Dendritic cell treated with granulocyte-macrophage colony-stimulating factor and Interleukin-4, amounts not matched to agents 40 ng/mL and 50 ng/mL, for 4 days (primary cell): ENCODE measurements at regions not wholly inside any gene's neighbourhood (a gene's known extent, or its start where the extent isn't known, plus 50 kb on each side); places are given as distances from the start of the nearest gene placed in this dataset.
"Not testable (repeated sequence)": the region's sequence is repeated elsewhere in the genome, so short reads cannot be mapped to it uniquely, and the experiment has no call there.

ENCODE experiments used
- H3K27ac Mint-ChIP-seq: one replicate; pipeline ENCODE4 v1.8.0; 2022; ENCODE audit warnings: mild to moderate bottlenecking, mixed read lengths
- H3K27me3 Mint-ChIP-seq: one replicate; pipeline ENCODE4 v1.8.0; 2022; ENCODE audit warnings: mild to moderate bottlenecking, mixed read lengths
- H3K36me3 Mint-ChIP-seq: one replicate; pipeline ENCODE4 v1.8.0; 2022; ENCODE audit warnings: low read depth, mixed read lengths
- H3K4me1 Mint-ChIP-seq: one replicate; pipeline ENCODE4 v1.8.0; 2022; ENCODE audit warnings: low read depth, mixed read lengths
- H3K4me3 Mint-ChIP-seq: one replicate; pipeline ENCODE4 v1.8.0; 2022; ENCODE audit warnings: mild to moderate bottlenecking, moderate library complexity, mixed read lengths
- H3K9me3 Mint-ChIP-seq: one replicate; pipeline ENCODE4 v1.8.0; 2022; ENCODE audit warnings: mixed read lengths
- intact Hi-C: fragments of 100-400 bp; cut with micrococcal nuclease; formaldehyde crosslinking; loops from one replicate; pipeline ENCODE4 v1.15.0; 2022

DNA sequence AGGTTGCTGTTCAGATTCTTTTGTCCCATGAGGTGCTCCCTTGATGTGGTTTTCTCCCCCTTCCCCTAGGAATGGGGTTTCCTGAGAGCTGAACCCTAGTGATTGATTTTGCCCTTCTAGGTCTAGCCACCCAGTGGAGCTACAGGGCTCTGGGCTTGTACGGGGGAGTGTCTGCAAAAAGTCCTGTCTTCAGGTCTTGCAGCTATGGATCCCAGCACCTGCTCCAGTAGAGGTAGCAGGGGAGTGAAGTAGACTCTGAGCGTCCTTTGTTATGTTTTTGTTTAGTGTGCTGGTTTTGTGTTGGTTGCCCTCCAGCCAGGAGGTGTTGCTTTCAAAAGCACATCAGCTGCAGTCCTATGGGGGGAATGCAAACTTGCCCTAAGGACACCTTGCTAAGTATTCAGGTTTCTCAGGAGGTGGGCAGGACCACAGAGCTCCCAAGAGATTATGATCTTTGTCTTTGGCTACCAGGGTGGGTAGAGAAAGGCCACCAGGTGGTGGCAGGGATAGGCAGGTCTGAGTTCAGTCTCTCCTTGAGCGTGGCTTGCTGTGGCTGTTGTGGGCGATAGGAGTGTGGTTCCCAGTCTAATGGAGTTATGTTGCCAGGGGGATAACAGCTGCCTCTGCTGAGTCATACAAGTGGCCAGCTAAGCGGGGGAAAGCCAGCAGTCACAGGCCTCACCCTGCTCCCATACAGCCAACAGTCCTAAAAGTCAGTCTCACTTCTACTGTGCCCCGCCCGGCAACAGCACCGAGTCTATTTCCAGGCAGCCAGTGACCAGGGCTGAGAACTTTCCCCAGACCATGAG is 92.4 kb upstream of the JCAD start:
- H3K4me3 Mint-ChIP-seq = no peak overlapping the region
- peaks cover 16% of the 10 kb centered on the region for H3K9me3 Mint-ChIP-seq
- H3K27me3 Mint-ChIP-seq = no peaks in the 10 kb centered on the region
- intact Hi-C loops = no loop called here
- H3K36me3 Mint-ChIP-seq = no peaks in the 10 kb centered on the region
- peaks cover 7% of the 10 kb centered on the region for H3K4me1 Mint-ChIP-seq
- H3K27ac Mint-ChIP-seq = peak overlapping the region; percentile 74

DNA sequence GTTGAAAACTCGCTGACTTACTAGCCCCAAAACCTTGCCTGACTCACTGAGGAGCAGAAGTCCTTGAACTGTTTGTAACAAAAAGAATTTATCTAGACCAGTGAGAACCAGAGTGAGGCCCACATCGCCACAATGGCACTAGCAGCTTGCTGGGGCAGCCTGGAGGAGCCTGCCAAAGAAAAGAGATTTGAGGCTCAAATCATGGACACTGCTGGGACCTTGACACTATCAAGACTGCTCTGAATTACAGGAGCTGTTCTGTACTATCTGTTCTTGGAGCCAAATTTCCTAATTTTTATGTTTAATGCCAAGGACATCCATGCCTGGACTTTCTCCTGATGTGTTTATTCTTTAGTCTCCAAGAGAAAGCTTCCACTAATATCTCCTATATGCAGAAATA is 82.0 kb upstream of the JCAD start:
- Mint-ChIP-seq H3K27ac (no peak overlapping the region), H3K36me3 (no peaks in the 10 kb centered on the region), H3K4me1 (no peaks in the 10 kb centered on the region), H3K4me3 (no peak overlapping the region), H3K27me3 (no peaks in the 10 kb centered on the region), H3K9me3 (peaks cover 18% of the 10 kb centered on the region)
- intact Hi-C loops = no loop called here

DNA sequence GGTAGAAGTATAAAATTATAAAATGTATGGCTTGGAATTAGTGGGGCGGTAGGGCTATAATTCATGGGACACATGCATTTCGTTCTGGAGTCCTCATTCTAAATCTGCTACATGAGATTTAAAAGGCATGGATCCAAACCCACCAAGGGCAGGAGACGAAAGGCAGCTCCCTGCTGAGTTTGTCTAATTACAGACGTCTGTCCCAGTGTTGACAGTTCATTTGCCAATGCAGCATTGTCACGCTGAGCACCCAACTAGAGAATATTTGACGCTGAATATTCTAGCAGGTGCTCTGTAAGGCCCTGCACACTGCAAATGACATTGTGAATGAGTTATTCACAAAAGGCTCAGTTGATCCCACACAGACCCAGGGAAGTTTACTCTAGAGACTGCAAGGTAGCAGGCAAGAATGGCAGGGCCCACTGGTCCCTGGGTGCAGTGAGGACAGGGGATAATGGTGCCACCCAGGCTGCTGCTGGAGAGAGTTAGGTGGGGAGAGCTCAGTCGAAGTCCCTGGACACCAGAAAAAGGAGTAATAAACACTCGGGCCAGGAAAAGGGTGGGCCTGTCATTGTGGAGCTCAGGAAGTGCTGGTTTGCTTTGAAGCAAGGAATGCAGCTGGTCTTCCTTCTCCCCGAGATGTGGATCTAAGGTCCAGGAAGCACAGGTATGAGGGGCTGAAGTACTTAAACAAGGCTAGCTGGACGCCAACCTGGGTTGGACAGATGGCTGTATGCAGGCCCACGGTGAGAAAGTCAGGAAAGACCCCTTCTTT is 75.0 kb upstream of the JCAD start:
- intact Hi-C loops = no loop called here
- H3K9me3 Mint-ChIP-seq = no peaks in the 10 kb centered on the region
- no peaks in the 10 kb centered on the region for H3K4me1 Mint-ChIP-seq
- no peaks in the 10 kb centered on the region for H3K36me3 Mint-ChIP-seq
- no peak overlapping the region for H3K27ac Mint-ChIP-seq
- H3K4me3 Mint-ChIP-seq = no peak overlapping the region
- no peaks in the 10 kb centered on the region for H3K27me3 Mint-ChIP-seq

DNA sequence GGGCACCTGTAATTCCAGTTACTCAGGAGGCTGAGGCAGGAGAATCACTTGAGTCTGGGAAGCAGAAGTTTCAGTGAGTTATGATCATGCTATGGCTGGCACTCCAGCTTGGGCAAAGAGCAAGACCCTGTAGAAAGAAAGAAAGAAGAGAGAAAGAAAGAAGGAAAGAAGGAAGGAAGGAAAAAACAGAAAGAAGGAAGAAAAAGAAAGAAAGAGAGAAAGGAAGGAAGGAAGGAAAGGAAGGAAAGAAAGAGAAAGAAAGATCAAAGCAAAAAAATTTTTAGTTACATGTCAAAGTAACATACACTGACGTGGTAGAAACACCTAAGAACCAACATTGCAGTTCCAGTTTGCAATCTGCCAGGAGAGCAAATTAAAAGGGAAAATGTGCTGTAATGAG is 73.8 kb upstream of the JCAD start:
- Mint-ChIP-seq H3K4me1 (no peaks in the 10 kb centered on the region), H3K27me3 (no peaks in the 10 kb centered on the region), H3K27ac (no peak overlapping the region), H3K36me3 (no peaks in the 10 kb centered on the region), H3K4me3 (no peak overlapping the region), H3K9me3 (no peaks in the 10 kb centered on the region)
- intact Hi-C loops = no loop called here

DNA sequence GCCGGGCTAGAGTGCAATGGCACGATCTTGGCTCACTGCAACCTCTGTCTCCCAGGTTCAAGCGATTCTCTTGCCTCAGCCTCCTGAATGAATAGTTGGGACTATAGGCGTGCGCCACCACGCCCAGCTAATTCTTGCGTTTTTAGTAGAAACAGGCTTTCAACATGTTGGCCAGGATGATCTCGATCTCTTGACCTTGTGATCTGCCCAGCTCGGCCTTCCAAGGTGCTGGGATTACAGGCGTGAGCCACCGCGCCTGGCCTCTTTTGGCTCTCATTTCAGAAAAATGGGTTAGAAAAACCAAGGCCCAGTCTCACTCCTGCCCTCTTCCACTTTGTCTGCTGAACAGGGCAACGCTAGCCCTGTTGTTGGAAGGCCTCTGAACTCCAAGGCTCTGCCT is 72.0 kb upstream of the JCAD start:
- not testable (repeated sequence) for H3K36me3 Mint-ChIP-seq, H3K4me3 Mint-ChIP-seq

DNA sequence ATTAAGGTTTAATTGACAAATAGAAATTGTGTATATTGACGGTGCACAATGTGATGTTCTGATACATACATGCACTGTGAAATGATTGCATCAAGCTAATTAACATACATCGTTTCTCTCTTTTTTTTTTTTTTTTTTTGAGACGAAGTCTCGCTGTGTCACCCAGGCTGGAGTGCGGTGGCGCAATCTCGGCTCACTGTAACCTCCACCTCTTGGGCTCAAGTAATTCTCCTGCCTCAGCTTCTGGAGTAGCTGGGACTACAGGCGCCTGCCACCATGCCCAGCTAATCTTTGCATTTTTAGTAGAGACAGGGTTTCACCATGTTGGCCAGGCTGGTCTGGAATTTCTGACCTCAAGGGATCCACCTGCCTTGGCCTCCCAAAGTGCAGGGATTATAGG is 69.9 kb upstream of the JCAD start:
- H3K4me1 Mint-ChIP-seq, H3K36me3 Mint-ChIP-seq, intact Hi-C loops, H3K4me3 Mint-ChIP-seq, H3K27ac Mint-ChIP-seq, H3K9me3 Mint-ChIP-seq, H3K27me3 Mint-ChIP-seq: not testable (repeated sequence)

More for the DNA sequence above, 72.0 kb upstream of the JCAD start:
- H3K27ac Mint-ChIP-seq, H3K4me1 Mint-ChIP-seq, H3K27me3 Mint-ChIP-seq, intact Hi-C loops, H3K9me3 Mint-ChIP-seq: not testable (repeated sequence)

DNA sequence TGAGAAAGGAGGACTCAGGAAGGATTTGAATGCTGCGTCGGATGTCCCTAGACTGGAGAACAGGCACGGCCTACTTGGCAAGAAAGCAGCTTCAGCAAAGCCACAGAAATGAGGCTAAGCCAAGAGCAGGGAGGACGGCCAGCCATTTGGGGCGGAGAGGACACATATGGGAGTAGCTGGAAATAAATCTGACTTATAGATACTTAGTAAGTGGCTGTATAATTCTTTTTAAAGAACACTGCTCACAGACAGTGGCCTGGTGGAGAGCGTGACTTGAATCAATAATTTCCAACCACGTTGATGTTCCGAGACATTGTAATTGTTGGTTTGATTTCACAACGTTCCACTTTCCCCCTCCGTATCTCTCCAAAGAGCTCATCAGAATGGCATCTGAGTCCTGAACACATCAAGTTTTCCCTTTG is 67.7 kb upstream of the JCAD start:
- no peaks in the 10 kb centered on the region for H3K4me1 Mint-ChIP-seq
- no peaks in the 10 kb centered on the region for H3K27me3 Mint-ChIP-seq
- intact Hi-C loops = no loop called here
- H3K4me3 Mint-ChIP-seq = no peak overlapping the region
- no peaks in the 10 kb centered on the region for H3K36me3 Mint-ChIP-seq
- no peak overlapping the region for H3K27ac Mint-ChIP-seq
- no peaks in the 10 kb centered on the region for H3K9me3 Mint-ChIP-seq

DNA sequence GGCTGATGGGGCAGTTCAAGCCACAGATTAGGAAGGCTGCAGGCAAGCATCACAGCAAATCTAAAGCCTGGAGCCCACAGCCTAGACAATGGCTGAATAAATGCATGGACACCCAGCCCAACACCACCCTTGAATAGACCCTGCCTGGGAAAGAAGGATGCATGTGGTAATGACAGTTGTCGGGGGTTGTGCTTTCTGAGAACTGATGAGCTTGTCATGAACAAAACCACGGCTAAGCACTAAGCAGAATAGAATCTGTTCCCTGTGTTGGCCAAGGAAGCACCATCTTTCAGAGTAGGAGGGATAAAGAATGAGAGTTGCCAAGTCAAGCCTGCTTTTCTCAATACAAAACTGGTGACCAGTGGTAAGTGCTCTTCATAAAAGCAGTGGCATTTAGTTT is 66.1 kb upstream of the JCAD start:
- H3K4me3 Mint-ChIP-seq = no peak overlapping the region
- H3K36me3 Mint-ChIP-seq = no peaks in the 10 kb centered on the region
- H3K4me1 Mint-ChIP-seq = no peaks in the 10 kb centered on the region
- intact Hi-C loops = no loop called here
- H3K9me3 Mint-ChIP-seq = no peaks in the 10 kb centered on the region
- no peak overlapping the region for H3K27ac Mint-ChIP-seq
- H3K27me3 Mint-ChIP-seq = no peaks in the 10 kb centered on the region

DNA sequence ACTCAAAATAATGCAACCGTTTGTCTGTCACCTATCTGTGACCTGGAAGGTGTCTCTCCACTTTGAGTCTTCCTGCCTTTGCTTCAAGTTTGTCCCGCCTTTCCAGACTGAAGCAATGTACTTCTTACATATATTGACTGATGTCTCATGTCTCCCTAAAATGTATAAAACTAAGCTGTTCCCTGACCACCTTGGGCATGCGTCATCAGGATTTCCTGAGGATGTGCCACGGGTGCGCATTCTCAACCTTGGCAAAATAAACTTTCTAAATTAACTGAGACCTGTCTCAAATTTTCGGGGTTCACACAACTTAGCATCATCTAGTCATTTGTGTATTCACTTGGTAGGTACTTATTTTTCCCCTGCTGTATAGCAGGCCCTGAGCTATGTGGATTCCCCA is 65.3 kb upstream of the JCAD start:
- no peak overlapping the region for H3K27ac Mint-ChIP-seq
- intact Hi-C loops = no loop called here
- no peaks in the 10 kb centered on the region for H3K9me3 Mint-ChIP-seq
- no peaks in the 10 kb centered on the region for H3K27me3 Mint-ChIP-seq
- H3K36me3 Mint-ChIP-seq = no peaks in the 10 kb centered on the region
- no peak overlapping the region for H3K4me3 Mint-ChIP-seq
- H3K4me1 Mint-ChIP-seq = no peaks in the 10 kb centered on the region

DNA sequence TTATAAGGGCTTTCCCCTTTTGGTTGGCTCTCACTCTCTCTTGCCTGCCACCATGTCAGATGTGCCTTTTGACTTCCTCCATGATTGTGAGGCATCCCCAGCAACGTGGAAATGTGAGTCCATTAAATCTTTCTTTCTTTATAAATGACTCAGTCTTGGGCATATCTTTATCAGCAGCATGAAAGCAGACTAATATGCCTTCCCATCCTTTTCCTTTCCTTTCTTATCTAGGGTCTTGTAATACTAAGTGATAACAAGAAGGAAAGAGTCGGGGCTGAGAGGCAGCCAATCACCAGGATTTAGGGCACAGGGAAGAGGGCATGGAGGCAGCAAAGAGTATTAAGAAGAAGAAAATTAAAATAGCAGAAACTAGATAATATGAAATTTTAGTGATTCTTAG is 62.0 kb upstream of the JCAD start:
- H3K9me3 Mint-ChIP-seq = no peaks in the 10 kb centered on the region
- no peak overlapping the region for H3K27ac Mint-ChIP-seq
- H3K4me1 Mint-ChIP-seq = no peaks in the 10 kb centered on the region
- intact Hi-C loops = no loop called here
- no peaks in the 10 kb centered on the region for H3K27me3 Mint-ChIP-seq
- no peaks in the 10 kb centered on the region for H3K36me3 Mint-ChIP-seq
- no peak overlapping the region for H3K4me3 Mint-ChIP-seq

DNA sequence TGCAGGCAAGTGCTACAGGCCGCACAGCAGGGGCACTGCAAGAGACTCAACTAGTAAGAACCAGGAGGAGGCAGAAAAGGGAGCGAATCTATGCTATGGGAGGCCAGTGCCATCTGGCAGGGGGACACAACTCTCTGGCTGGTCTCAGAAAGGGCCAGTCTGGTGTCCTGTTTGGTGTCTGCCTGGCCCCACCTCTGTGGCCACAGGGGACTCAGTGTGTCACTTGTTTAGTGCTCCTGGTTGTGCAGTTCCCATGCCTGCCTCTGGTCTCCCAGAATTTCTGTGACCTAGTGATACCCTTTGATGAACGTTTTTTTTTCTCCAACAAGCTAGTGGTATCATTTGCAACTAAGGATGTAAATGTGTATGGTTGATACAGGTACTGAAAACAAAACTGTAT is 59.2 kb upstream of the JCAD start:
- Mint-ChIP-seq H3K27ac (no peak overlapping the region), H3K4me3 (no peak overlapping the region), H3K27me3 (peaks cover 4% of the 10 kb centered on the region), H3K9me3 (no peaks in the 10 kb centered on the region), H3K4me1 (no peaks in the 10 kb centered on the region), H3K36me3 (no peaks in the 10 kb centered on the region)
- intact Hi-C loops = no loop called here

DNA sequence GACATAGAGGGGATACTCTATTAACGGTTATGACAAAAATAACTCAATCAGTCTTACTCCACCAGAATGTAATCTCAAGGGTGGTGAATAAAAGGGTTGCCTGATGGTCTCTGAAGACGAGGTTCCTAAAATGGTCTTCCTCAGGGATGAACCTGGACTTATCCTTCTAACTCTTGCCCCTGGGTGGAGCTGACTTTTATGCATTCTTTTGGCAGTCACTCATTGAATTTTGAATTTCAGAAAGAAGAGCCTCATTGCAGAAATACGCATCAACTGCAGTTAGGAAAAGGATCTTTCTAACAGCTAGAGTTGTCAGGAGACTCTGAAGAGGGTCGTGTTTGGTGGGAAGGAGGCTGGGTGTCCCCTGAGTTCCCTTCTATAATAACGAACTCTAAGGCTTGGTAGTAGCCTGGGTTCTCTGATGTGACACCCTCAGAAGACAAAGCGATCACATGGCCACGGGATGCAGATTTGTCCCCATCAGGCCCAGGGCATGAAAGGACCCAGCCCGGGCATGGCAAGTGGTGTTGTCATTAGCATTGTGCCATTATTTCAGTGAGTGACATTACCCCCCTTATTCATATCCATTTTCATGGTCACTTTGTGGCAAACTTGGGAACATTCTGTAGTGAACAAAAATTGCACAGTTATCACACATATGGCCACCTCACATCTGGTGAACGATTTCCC is 58.6 kb upstream of the JCAD start:
- Mint-ChIP-seq H3K27me3 (peaks cover 4% of the 10 kb centered on the region), H3K4me1 (no peaks in the 10 kb centered on the region), H3K4me3 (no peak overlapping the region), H3K27ac (no peak overlapping the region), H3K36me3 (no peaks in the 10 kb centered on the region), H3K9me3 (no peaks in the 10 kb centered on the region)
- intact Hi-C loops = no loop called here

DNA sequence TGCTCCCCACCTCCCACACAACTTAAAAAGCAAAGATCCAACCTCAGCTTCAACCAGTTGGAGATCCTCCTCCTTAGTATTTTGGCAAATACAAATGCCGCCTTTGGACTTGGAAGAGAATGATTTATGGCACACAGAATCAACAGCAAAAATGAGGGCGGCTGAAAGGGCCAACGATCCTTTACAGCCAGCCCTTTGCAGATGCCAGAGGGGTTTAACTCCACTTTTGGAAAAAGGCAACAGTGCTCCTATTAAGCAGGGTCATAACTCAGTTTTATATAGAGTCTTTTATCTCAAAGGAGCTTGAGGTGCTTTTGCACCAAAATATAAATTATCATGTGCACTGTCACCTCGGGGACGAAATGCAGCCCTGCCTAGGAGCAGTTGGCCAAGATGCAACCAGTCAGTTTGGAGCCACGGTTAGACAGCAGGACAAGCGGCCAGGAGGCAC is 56.7 kb upstream of the JCAD start:
- peaks cover 4% of the 10 kb centered on the region for H3K27me3 Mint-ChIP-seq
- no peaks in the 10 kb centered on the region for H3K4me1 Mint-ChIP-seq
- H3K9me3 Mint-ChIP-seq = no peaks in the 10 kb centered on the region
- intact Hi-C loops = no loop called here
- no peaks in the 10 kb centered on the region for H3K36me3 Mint-ChIP-seq
- no peak overlapping the region for H3K27ac Mint-ChIP-seq
- H3K4me3 Mint-ChIP-seq = no peak overlapping the region

DNA sequence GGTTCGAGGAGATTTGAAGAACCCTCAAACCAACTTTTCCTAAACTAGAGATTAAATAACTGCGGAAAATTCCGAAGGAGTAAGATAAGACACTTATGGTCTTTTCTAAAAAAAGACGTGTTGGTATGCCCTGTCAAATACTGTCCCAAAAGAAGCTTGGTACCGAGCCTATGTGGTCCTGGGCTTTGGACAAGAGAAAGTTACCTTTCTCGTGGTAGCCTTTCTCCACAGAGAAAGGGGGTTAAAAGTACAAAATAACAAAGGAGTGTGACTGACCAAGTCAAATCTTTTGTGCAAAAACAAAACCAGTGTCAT is 56.2 kb upstream of the JCAD start:
- Mint-ChIP-seq H3K9me3 (no peaks in the 10 kb centered on the region), H3K4me1 (no peaks in the 10 kb centered on the region), H3K36me3 (no peaks in the 10 kb centered on the region), H3K27me3 (peaks cover 4% of the 10 kb centered on the region), H3K27ac (no peak overlapping the region), H3K4me3 (no peak overlapping the region)
- intact Hi-C loops = no loop called here
